Tibial nerve (tissue), 3 donors: ENCODE measurements at regions not wholly inside any gene's neighbourhood (a gene's known extent, or its start where the extent isn't known, plus 50 kb on each side); places are given as distances from the start of the nearest gene placed in this dataset.

Experiments
- POLR2A ChIP-seq, 2 donors: fragments of 450-650 bp; IDR thresholded peaks; one replicate each; pipeline ENCODE4 v1.6.1; 2017; ENCODE audit warnings: antibody characterized with exemption in 2 of 2, mild to moderate bottlenecking in 2 of 2, moderate library complexity in 2 of 2
- TF ChIP-seq, protein P1 (sequence below), 5 experiments: fragments of 200-600 bp in 3 of 5; fragments of 450-650 bp in 2 of 5; sonication (generic) in 3 of 5; IDR thresholded peaks; one replicate each; pipeline ENCODE4 v1.5.1; 2016 to 2019; ENCODE audit warnings: antibody characterized with exemption in 5 of 5, mild to moderate bottlenecking in 3 of 5, moderate library complexity in 2 of 5

DNA sequence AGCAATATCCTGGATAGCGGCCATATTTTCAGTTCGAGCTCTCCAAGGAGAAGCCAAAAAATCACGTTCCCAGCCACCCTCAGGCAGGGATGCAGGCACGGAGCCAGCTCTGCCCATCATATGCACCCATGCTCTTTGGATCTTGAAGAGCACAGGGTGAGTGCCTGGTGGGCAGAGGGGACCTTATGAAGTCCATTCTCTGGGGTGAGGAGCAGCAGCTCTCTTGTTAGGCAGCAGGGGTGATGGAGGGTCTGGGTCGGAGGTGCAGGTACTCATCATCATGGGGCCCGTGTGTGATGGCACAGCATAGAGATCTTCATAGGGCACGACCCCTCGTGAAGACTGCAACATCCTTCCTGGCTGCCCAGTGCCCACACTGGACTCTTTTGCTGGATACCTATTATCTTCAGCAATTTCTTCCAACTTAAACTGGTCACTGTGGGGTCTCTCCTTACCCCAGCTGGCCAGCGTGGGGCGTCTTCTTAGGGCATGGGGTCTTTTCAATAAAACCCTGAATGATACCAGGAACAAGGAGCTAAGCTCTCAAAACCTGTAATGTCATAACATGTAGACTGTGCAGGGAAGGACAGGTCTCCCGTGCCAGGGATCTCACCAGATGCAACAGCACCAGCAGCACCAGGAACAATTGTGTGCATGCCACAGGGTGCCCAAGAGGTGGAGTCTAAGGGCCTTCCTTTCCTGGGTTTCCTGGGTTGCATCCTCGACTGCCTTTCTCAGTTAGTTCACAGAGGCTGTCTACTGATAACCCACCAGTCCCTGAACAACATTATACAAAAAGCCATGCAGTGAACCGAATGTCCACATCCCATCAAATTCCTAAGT lies 165.0 kb downstream of the TENT4A start:
- TF ChIP-seq, protein P1, sequence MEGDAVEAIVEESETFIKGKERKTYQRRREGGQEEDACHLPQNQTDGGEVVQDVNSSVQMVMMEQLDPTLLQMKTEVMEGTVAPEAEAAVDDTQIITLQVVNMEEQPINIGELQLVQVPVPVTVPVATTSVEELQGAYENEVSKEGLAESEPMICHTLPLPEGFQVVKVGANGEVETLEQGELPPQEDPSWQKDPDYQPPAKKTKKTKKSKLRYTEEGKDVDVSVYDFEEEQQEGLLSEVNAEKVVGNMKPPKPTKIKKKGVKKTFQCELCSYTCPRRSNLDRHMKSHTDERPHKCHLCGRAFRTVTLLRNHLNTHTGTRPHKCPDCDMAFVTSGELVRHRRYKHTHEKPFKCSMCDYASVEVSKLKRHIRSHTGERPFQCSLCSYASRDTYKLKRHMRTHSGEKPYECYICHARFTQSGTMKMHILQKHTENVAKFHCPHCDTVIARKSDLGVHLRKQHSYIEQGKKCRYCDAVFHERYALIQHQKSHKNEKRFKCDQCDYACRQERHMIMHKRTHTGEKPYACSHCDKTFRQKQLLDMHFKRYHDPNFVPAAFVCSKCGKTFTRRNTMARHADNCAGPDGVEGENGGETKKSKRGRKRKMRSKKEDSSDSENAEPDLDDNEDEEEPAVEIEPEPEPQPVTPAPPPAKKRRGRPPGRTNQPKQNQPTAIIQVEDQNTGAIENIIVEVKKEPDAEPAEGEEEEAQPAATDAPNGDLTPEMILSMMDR (IDR thresholded peaks at IDR 0.05) = no peak
- no peak for TF ChIP-seq POLR2A (IDR thresholded peaks at IDR 0.05)
